A549 (cell line): ENCODE measurements at regions not wholly inside any gene's neighbourhood (a gene's known extent, or its start where the extent isn't known, plus 50 kb on each side); places are given as distances from the start of the nearest gene placed in this dataset.
A peak's percentile ranks its signal among the peaks of the same experiment; 100 is the strongest.

Experiments
- ATAC-seq, 2 experiments: fragments of 200-7000 bp in 1 of 2; fragments of >200 bp in 1 of 2; cut with Nextera tagmentation in 1 of 2; cut with Tn5 transposase in 1 of 2; 3 replicates each; pipeline versions ENCODE4 v1.8.0 to v1.9.1; 2018 to 2020; ENCODE audit warnings: mild to moderate bottlenecking in 1 of 2, moderate library complexity in 1 of 2
- CTCF ChIA-PET: fragments of 300-600 bp; sonication (Branson Sonifier 250); formaldehyde crosslinking; extraction: SDS; loops from one replicate; lab custom pipeline; 2021; ENCODE audit warnings: antibody characterized with exemption, inconsistent platforms; lab: Yijun Ruan, JAX
- POLR2A ChIA-PET: fragments of 350-600 bp; formaldehyde crosslinking; extraction: SDS; loops from one replicate; lab custom pipeline; 2021; ENCODE audit warnings: antibody characterized with exemption, inconsistent platforms; lab: Yijun Ruan, JAX
- DNase-seq, 2 experiments: peaks; one replicate each; pipeline versions ENCODE4 v3.0.0 to v3.0.0-alpha.2; 2011 to 2016; ENCODE audit warnings: low read depth in 1 of 2, low spot score in 1 of 2
- FAIRE-seq: peaks from 2 replicates; lab custom pipeline; 2011; peaks lifted over from hg19 to GRCh38; lab: Jason Lieb, UNC
- H3K27ac ChIP-seq, 2 experiments: fragments of >200 bp; sonication (Bioruptor Twin); formaldehyde crosslinking; 3 replicates each; pipeline ENCODE4 v1.5.1; 2016 to 2017
- H3K4me1 ChIP-seq: fragments of >200 bp; sonication (Bioruptor Twin); formaldehyde crosslinking; 3 replicates; pipeline ENCODE4 v1.6.1; 2016
- H3K4me2 ChIP-seq: fragments of >200 bp; sonication (Bioruptor Twin); formaldehyde crosslinking; 3 replicates; pipeline ENCODE4 v1.6.1; 2016
- H3K4me3 ChIP-seq: fragments of >200 bp; sonication (Bioruptor Twin); formaldehyde crosslinking; 3 replicates; pipeline ENCODE4 v1.5.1; 2016
- H3K9me3 ChIP-seq: fragments of >200 bp; sonication (Bioruptor Twin); formaldehyde crosslinking; 3 replicates; pipeline ENCODE4 v1.6.1; 2016
- BCL3 ChIP-seq: fragments of >200 bp; sonication (Bioruptor Twin); formaldehyde crosslinking; IDR thresholded peaks from 3 replicates; pipeline ENCODE4 v1.6.1; 2016
- CBX8 ChIP-seq: fragments of 200-600 bp; sonication (generic); IDR thresholded peaks from 2 replicates; pipeline ENCODE4 v1.6.1; 2016
- EHF ChIP-seq: fragments of 250-450 bp; sonication (Bioruptor Pico); IDR thresholded peaks from 2 replicates; pipeline ENCODE4 v1.5.0; 2020; ENCODE audit warnings: mild to moderate bottlenecking
- EHMT2 ChIP-seq: fragments of 200-600 bp; sonication (generic); IDR thresholded peaks from 2 replicates; pipeline ENCODE4 v1.6.1; 2016; ENCODE audit warnings: antibody characterized with exemption, low read depth, mild to moderate bottlenecking, moderate library complexity
- ELK1 ChIP-seq: fragments of 150-350 bp; IDR thresholded peaks from 2 replicates; pipeline ENCODE4 v1.6.1; 2014; ENCODE audit warnings: low read depth, mild to moderate bottlenecking, low read length
- ESRRA ChIP-seq: fragments of 150-350 bp; IDR thresholded peaks from 2 replicates; pipeline ENCODE4 v1.6.1; 2014; ENCODE audit warnings: mild to moderate bottlenecking, low read length, borderline replicate concordance
- FOSB ChIP-seq: fragments of 250-450 bp; sonication (Bioruptor Pico); IDR thresholded peaks from 2 replicates; pipeline ENCODE4 v1.5.0; 2020; ENCODE audit warnings: mild to moderate bottlenecking, moderate library complexity
- FOSL2 ChIP-seq, 2 experiments: fragments of 450-650 bp in 1 of 2; fragments of >200 bp in 1 of 2; sonication (Bioruptor Twin) in 1 of 2; formaldehyde crosslinking; IDR thresholded peaks; 2 replicates each; pipeline versions ENCODE4 v1.5.0 to v1.6.1; 2016 to 2020; ENCODE audit warnings: mild to moderate bottlenecking in 1 of 2, moderate library complexity in 1 of 2
- HEYL ChIP-seq: fragments of 250-450 bp; sonication (Bioruptor Pico); IDR thresholded peaks from 2 replicates; pipeline ENCODE4 v1.8.0; 2021; ENCODE audit warnings: mild to moderate bottlenecking, moderate library complexity
- HOXA7 ChIP-seq: fragments of 250-450 bp; sonication (Bioruptor Pico); IDR thresholded peaks from 2 replicates; pipeline ENCODE4 v1.5.0; 2020; ENCODE audit warnings: mild to moderate bottlenecking, moderate library complexity
- HOXB13 ChIP-seq: fragments of 250-450 bp; sonication (Bioruptor Pico); IDR thresholded peaks from 2 replicates; pipeline ENCODE4 v1.5.0; 2020; ENCODE audit warnings: low read depth, mild to moderate bottlenecking, moderate library complexity
- HOXB5 ChIP-seq: fragments of 250-450 bp; sonication (Bioruptor Pico); IDR thresholded peaks from 2 replicates; pipeline ENCODE4 v1.5.0; 2020; ENCODE audit warnings: mild to moderate bottlenecking, moderate library complexity
- JUN ChIP-seq, 2 experiments: fragments of >200 bp; sonication (Bioruptor Twin); formaldehyde crosslinking; IDR thresholded peaks; 2 replicates in 1 of 2; 3 replicates in 1 of 2; pipeline ENCODE4 v1.6.1; 2016 to 2017
- JUNB ChIP-seq: fragments of >200 bp; sonication (Bioruptor Twin); formaldehyde crosslinking; IDR thresholded peaks from 2 replicates; pipeline ENCODE4 v1.6.1; 2016
- KDM1A ChIP-seq: fragments of 200-600 bp; sonication (generic); IDR thresholded peaks from 2 replicates; pipeline ENCODE4 v1.6.1; 2016; ENCODE audit warnings: low read depth, mild to moderate bottlenecking
- KDM5A ChIP-seq: fragments of 200-600 bp; sonication (generic); IDR thresholded peaks from 2 replicates; pipeline ENCODE4 v1.6.1; 2016; ENCODE audit warnings: antibody characterized with exemption, mild to moderate bottlenecking
- MAZ ChIP-seq: fragments of 150-350 bp; IDR thresholded peaks from 2 replicates; pipeline ENCODE4 v1.6.1; 2014; ENCODE audit warnings: antibody characterized with exemption, low read depth, low read length, borderline replicate concordance
- MYC ChIP-seq: IDR thresholded peaks from 2 replicates; pipeline ENCODE4 v1.6.1; 2012; ENCODE audit warnings: mild to moderate bottlenecking, inconsistent platforms, low read length, improper control_type of control experiment, borderline replicate concordance
- PBX3 ChIP-seq: IDR thresholded peaks from 2 replicates; pipeline ENCODE4 v1.6.1; 2012
- RAD21 ChIP-seq, 2 experiments: fragments of >200 bp in 1 of 2; sonication (Bioruptor Twin) in 1 of 2; formaldehyde crosslinking in 1 of 2; IDR thresholded peaks in 1 of 2; conservative IDR thresholded peaks in 1 of 2; 2 replicates in 1 of 2; 3 replicates in 1 of 2; pipeline ENCODE4 v1.6.1; 2012 to 2018; ENCODE audit warnings: inconsistent platforms in 1 of 2
- RARB ChIP-seq: fragments of 250-450 bp; sonication (Bioruptor Pico); IDR thresholded peaks from 2 replicates; pipeline ENCODE4 v1.8.0; 2021; ENCODE audit warnings: mild to moderate bottlenecking, moderate library complexity
- REST ChIP-seq: fragments of 200-600 bp; sonication (generic); IDR thresholded peaks from 2 replicates; pipeline ENCODE4 v1.6.1; 2016; ENCODE audit warnings: antibody characterized with exemption, mild to moderate bottlenecking, moderate library complexity
- RNF2 ChIP-seq: fragments of 200-600 bp; sonication (generic); IDR thresholded peaks from 2 replicates; pipeline ENCODE4 v1.6.1; 2016; ENCODE audit warnings: low read depth, mild to moderate bottlenecking, antibody characterized with exemption, moderate library complexity, borderline replicate concordance
- TFCP2L1 ChIP-seq: fragments of 250-450 bp; sonication (Bioruptor Pico); IDR thresholded peaks from 2 replicates; pipeline ENCODE4 v1.5.0; 2021; ENCODE audit warnings: mild to moderate bottlenecking
- USF2 ChIP-seq: fragments of 450-650 bp; IDR thresholded peaks from 2 replicates; pipeline ENCODE4 v1.6.1; 2014; ENCODE audit warnings: antibody characterized with exemption
- ZC3H11A ChIP-seq: fragments of 450-650 bp; IDR thresholded peaks from 2 replicates; pipeline ENCODE4 v1.6.1; 2014; ENCODE audit warnings: antibody characterized with exemption, mild to moderate bottlenecking
- ZFP36 ChIP-seq: fragments of 450-650 bp; IDR thresholded peaks from 2 replicates; pipeline ENCODE4 v1.6.1; 2014; ENCODE audit warnings: borderline replicate concordance; ENCODE audit not compliant: partially characterized antibody
- ZSCAN20 ChIP-seq: fragments of 250-450 bp; sonication (Bioruptor Pico); IDR thresholded peaks from 2 replicates; pipeline ENCODE4 v1.8.0; 2022; ENCODE audit warnings: mild to moderate bottlenecking, moderate library complexity
- WGBS: methylation state at CpG from one replicate; pipeline ENCODE4 v1.1.6; 2017; ENCODE audit errors: missing lambda C conversion rate; 5-methylcytosine and 5-hydroxymethylcytosine counted together

GRCh38 chrX:13414006-13414647, 94.3 kb upstream of the ATXN3L start:
- no peak for FAIRE-seq
- DNase-seq, result no peak

GRCh38 chrX:13412208-13412600, 92.4 kb upstream of the ATXN3L start:
- 79% methylated on average over 8 of the region's 8 CpGs for WGBS
- Histone ChIP-seq H3K27ac (no peak overlapping the region), H3K4me1 (peaks cover 3% of the 10 kb centered on the region; the same call in 1 of the 3 replicates), H3K9me3 (no peaks in the 10 kb centered on the region), H3K4me2 (no peak overlapping the region), H3K4me3 (no peak overlapping the region)
- ATAC-seq (no peak), DNase-seq (no peak), FAIRE-seq (no peak)
- TF ChIP-seq JUNB, result no peak
- no peak for TF ChIP-seq CBX8
- TF ChIP-seq TFCP2L1 (CRISPR knock-in tag), result no peak
- TF ChIP-seq RARB, result no peak
- TF ChIP-seq ZFP36, result no peak
- no peak for TF ChIP-seq RNF2
- no peak for TF ChIP-seq USF2
- no peak for TF ChIP-seq ZC3H11A
- TF ChIP-seq ELK1, result no peak
- TF ChIP-seq KDM5A, result no peak
- TF ChIP-seq MAZ, result no peak
- TF ChIP-seq BCL3, result no peak
- TF ChIP-seq HEYL (CRISPR knock-in tag), result no peak
- no peak for TF ChIP-seq EHMT2
- ChIA-PET CTCF (no interaction called here), POLR2A (no interaction called here)

More at GRCh38 chrX:13414006-13414647, 94.3 kb upstream of the ATXN3L start:
- peaks cover 16% of the 10 kb centered on the region for H3K4me1 ChIP-seq
- ChIA-PET POLR2A (no interaction called here), CTCF (interaction anchor here (1.2 kb wide), 1 partner anchor 13 kb away, joined by 3 read pairs; no protein-coding TSS in a partner anchor)
- TF ChIP-seq MAZ (no peak), PBX3 (no peak), ZSCAN20 (CRISPR knock-in tag) (no peak), JUN (IDR thresholded peaks at IDR 0.05) (no peak), HOXB5 (CRISPR knock-in tag) (no peak), ZFP36 (no peak), HOXA7 (CRISPR knock-in tag) (no peak), REST (no peak), MYC (no peak), RAD21 (conservative IDR thresholded peaks at IDR 0.05 in 1 of 2, IDR thresholded peaks at IDR 0.05 in 1 of 2) (no peak), FOSL2 (IDR thresholded peaks at IDR 0.05) (no peak), FOSL2 (CRISPR knock-in tag; IDR thresholded peaks at IDR 0.05) (no peak), KDM5A (no peak), EHF (CRISPR knock-in tag) (no peak), TFCP2L1 (CRISPR knock-in tag) (no peak), JUNB (no peak), FOSB (CRISPR knock-in tag) (no peak), KDM1A (no peak), ESRRA (no peak), HOXB13 (no peak)
- ATAC-seq, result no peak
- H3K4me3 ChIP-seq, result no peak overlapping the region
- WGBS, result 93% methylated on average over 8 of the region's 8 CpGs
- peak overlapping the region in 1 of 2 experiments; percentile 39; a peak in 1 of 6 replicates for H3K27ac ChIP-seq
- no peaks in the 10 kb centered on the region for H3K9me3 ChIP-seq
- H3K4me2 ChIP-seq, result no peak overlapping the region
